Body of pancreas (tissue), 4 donors: ENCODE measurements at regions not wholly inside any gene's neighbourhood (a gene's known extent, or its start where the extent isn't known, plus 50 kb on each side); places are given as distances from the start of the nearest gene placed in this dataset.
"Not testable (repeated sequence)": the region's sequence is repeated elsewhere in the genome, so short reads cannot be mapped to it uniquely, and the experiment has no call there.

Source experiments
- POLR2A ChIP-seq, 3 donors: fragments of 450-650 bp; IDR thresholded peaks; one replicate each; pipeline ENCODE4 v1.6.1; 2016; ENCODE audit warnings: antibody characterized with exemption in 3 of 3, mild to moderate bottlenecking in 2 of 3
- TF ChIP-seq, protein P1 (sequence below), 7 experiments: fragments of 450-650 bp in 4 of 7; fragments of 200-600 bp in 3 of 7; sonication (generic) in 3 of 7; IDR thresholded peaks; one replicate each; pipeline ENCODE4 v1.5.1; 2016 to 2019; ENCODE audit warnings: antibody characterized with exemption in 7 of 7

DNA sequence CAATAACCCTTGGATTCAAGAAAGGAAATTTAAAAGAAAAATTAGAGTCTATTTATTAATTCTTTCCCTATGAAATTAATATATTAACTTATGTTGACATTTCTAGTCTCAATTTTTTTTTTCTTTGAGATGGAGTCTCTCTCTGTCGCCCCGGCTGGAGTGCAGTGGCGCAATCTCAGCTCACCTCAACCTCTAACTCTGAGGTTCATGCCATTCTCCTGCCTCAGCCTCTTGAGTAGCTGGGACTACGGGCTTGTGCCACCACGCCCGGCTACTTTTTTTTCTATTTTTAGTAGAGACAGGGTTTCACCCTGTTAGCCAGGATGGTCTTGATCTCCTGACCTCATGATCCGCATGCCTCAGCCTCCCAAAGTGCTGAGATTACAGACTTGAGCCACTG is 411.7 kb upstream of the GRAMD2B start:
- TF ChIP-seq, protein P1, sequence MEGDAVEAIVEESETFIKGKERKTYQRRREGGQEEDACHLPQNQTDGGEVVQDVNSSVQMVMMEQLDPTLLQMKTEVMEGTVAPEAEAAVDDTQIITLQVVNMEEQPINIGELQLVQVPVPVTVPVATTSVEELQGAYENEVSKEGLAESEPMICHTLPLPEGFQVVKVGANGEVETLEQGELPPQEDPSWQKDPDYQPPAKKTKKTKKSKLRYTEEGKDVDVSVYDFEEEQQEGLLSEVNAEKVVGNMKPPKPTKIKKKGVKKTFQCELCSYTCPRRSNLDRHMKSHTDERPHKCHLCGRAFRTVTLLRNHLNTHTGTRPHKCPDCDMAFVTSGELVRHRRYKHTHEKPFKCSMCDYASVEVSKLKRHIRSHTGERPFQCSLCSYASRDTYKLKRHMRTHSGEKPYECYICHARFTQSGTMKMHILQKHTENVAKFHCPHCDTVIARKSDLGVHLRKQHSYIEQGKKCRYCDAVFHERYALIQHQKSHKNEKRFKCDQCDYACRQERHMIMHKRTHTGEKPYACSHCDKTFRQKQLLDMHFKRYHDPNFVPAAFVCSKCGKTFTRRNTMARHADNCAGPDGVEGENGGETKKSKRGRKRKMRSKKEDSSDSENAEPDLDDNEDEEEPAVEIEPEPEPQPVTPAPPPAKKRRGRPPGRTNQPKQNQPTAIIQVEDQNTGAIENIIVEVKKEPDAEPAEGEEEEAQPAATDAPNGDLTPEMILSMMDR (IDR thresholded peaks at IDR 0.05), result not testable (repeated sequence)
- TF ChIP-seq POLR2A (IDR thresholded peaks at IDR 0.05), result not testable (repeated sequence)
